ENCODE measurements at regions not wholly inside any gene's neighbourhood (a gene's known extent, or its start where the extent isn't known, plus 50 kb on each side); places are given as distances from the start of the nearest gene placed in this dataset.

DNA sequence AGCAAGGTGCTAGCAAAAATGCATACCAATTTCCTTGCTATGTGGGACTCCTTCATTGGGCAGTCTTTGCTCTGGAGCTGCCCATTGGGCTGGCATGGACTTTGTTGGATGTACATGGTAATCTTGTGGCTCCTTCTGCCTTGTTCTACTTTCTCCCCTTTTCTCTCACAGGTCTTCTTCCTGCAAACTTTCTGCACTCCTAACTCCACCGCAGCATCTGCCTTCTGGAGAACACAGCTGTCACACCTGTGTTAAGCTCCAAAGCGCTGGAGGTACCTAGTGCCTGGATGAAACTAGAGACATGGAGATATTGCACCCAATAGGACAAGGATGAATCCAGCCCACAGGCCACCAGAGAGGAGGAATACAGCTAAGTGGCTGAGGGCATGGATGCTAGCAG is 60.7 kb upstream of the CCND2 start:
- CTCF ChIA-PET: no interaction called here
- intact Hi-C loops (cut with micrococcal nuclease): no loop called here

More for the DNA sequence above, 60.7 kb upstream of the CCND2 start:
- in situ Hi-C loops (cut with MboI; ENCODE audit: low sequenced_read_pairs): no loop called here
- Histone ChIP-seq H3K18ac (ENCODE audit: low read depth, low read length) (no peak overlapping the region), H3K27ac (ENCODE audit: insufficient read depth, low read length) (no peak overlapping the region), H2BK120ac (ENCODE audit: low read depth, low read length) (no peak overlapping the region), H4K91ac (ENCODE audit: insufficient read depth, low read depth, low read length) (no peak overlapping the region), H3K4me2 (ENCODE audit: low read depth, low read length) (no peak overlapping the region), H3K79me1 (ENCODE audit: low read depth in 1 of 2, low read length in 2 of 2) (no peaks in the 10 kb centered on the region), H3K36me3 (ENCODE audit: control insufficient read depth, insufficient read depth, low read length) (no peaks in the 10 kb centered on the region), H3K9me3 (ENCODE audit: control insufficient read depth, insufficient read depth, low read length) (no peaks in the 10 kb centered on the region), H2BK15ac (ENCODE audit: low read depth, low read length) (no peak overlapping the region), H3K9ac (ENCODE audit: low read depth, low read length) (no peak overlapping the region), H4K8ac (ENCODE audit: low read depth in 2 of 2, low read length in 2 of 2) (no peak overlapping the region), H4K5ac (ENCODE audit: low read depth, low read length) (no peak overlapping the region), H3K4ac (ENCODE audit: low read depth, low read length) (no peak overlapping the region), H2AFZ (replicated peaks; ENCODE audit: low read length, poor library complexity) (no peak overlapping the region), H2AK9ac (replicated peaks; ENCODE audit: low read depth, low read length, poor library complexity) (no peak overlapping the region), H3K23ac (ENCODE audit: low read depth, low read length) (no peak overlapping the region), H2AK5ac (ENCODE audit: low read depth, low read length) (no peak overlapping the region), H3K56ac (ENCODE audit: extremely low read depth, insufficient read depth, low read length) (no peak overlapping the region), H3K27me3 (ENCODE audit: control insufficient read depth, insufficient read depth, low read length) (no peaks in the 10 kb centered on the region; the same call in 1 of the 2 replicates), H3K9me1 (ENCODE audit: insufficient read depth, low read length) (no peaks in the 10 kb centered on the region), H4K20me1 (ENCODE audit: insufficient read depth, low read length) (no peaks in the 10 kb centered on the region), H2BK5ac (ENCODE audit: low read depth, low read length, poor library complexity, severe bottlenecking) (no peak overlapping the region), H3K4me1 (ENCODE audit: control insufficient read depth, insufficient read depth, low read length) (no peaks in the 10 kb centered on the region), H2BK20ac (ENCODE audit: low read depth, low read length) (no peak overlapping the region), H3K4me3 (ENCODE audit: insufficient read depth, low read depth, low read length) (no peak overlapping the region), H3K14ac (replicated peaks; ENCODE audit: low read depth, low read length) (no peak overlapping the region)
- dilution Hi-C loops (cut with HindIII; ENCODE audit: low sequenced_read_pairs, unreplicated experiment): no loop called here
- DNase-seq (no peak), ATAC-seq (ENCODE audit: low read depth) (no peak)
- WGBS, 2 experiments (ENCODE audit: extremely low coverage in 2 of 2, insufficient read length in 1 of 2): 50% methylated on average over 1 of the region's 2 CpGs; no CpG with 5 or more reads in 1 of the 2 experiments
- no peak for TF ChIP-seq RCOR1 (IDR thresholded peaks at IDR 0.05; ENCODE audit: insufficient replicate concordance, low read length)
- TF ChIP-seq, protein P1, sequence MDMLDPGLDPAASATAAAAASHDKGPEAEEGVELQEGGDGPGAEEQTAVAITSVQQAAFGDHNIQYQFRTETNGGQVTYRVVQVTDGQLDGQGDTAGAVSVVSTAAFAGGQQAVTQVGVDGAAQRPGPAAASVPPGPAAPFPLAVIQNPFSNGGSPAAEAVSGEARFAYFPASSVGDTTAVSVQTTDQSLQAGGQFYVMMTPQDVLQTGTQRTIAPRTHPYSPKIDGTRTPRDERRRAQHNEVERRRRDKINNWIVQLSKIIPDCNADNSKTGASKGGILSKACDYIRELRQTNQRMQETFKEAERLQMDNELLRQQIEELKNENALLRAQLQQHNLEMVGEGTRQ (IDR thresholded peaks at IDR 0.05; ENCODE audit: low read depth, low read length): no peak
- no peak for TF ChIP-seq BHLHE40 (IDR thresholded peaks at IDR 0.05; ENCODE audit: low read depth, low read length)
- TF ChIP-seq RFX5 (IDR thresholded peaks at IDR 0.05; ENCODE audit: low read depth, low read length): no peak
- no peak for TF ChIP-seq RAD21 (IDR thresholded peaks at IDR 0.05; ENCODE audit: low read length)
- no peak for TF ChIP-seq FOS (IDR thresholded peaks at IDR 0.05; ENCODE audit: low read depth, low read length)
- TF ChIP-seq MXI1 (IDR thresholded peaks at IDR 0.05; ENCODE audit: borderline replicate concordance, low read depth, low read length): no peak
- TF ChIP-seq, protein P2, sequence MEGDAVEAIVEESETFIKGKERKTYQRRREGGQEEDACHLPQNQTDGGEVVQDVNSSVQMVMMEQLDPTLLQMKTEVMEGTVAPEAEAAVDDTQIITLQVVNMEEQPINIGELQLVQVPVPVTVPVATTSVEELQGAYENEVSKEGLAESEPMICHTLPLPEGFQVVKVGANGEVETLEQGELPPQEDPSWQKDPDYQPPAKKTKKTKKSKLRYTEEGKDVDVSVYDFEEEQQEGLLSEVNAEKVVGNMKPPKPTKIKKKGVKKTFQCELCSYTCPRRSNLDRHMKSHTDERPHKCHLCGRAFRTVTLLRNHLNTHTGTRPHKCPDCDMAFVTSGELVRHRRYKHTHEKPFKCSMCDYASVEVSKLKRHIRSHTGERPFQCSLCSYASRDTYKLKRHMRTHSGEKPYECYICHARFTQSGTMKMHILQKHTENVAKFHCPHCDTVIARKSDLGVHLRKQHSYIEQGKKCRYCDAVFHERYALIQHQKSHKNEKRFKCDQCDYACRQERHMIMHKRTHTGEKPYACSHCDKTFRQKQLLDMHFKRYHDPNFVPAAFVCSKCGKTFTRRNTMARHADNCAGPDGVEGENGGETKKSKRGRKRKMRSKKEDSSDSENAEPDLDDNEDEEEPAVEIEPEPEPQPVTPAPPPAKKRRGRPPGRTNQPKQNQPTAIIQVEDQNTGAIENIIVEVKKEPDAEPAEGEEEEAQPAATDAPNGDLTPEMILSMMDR (conservative IDR thresholded peaks at IDR 0.05; ENCODE audit: low read depth, low read length): no peak
- no peak for TF ChIP-seq NFE2L2 (IDR thresholded peaks at IDR 0.05; ENCODE audit: low read depth, low read length)
- no peak for TF ChIP-seq CHD1 (IDR thresholded peaks at IDR 0.05; ENCODE audit: low read depth, low read length)
- no peak for TF ChIP-seq MAZ (IDR thresholded peaks at IDR 0.05; ENCODE audit: borderline replicate concordance, low read depth, low read length)
- TF ChIP-seq POLR2A (IDR thresholded peaks at IDR 0.05; ENCODE audit: low read depth, low read length): no peak
- POLR2A ChIA-PET (ENCODE audit: unreplicated experiment): no interaction called here
- BruUV-seq (replicated peaks): no TSS peak

Measured in IMR-90 (cell line).